WTC11 (cell line): ENCODE measurements at regions not wholly inside any gene's neighbourhood (a gene's known extent, or its start where the extent isn't known, plus 50 kb on each side); places are given as distances from the start of the nearest gene placed in this dataset.

ENCODE experiments used
- ATAC-seq: fragments of 200-7000 bp; cut with Tn5 transposase; 2 replicates; pipeline ENCODE4 v1.10.0; 2021; ENCODE audit warnings: mild to moderate bottlenecking, moderate library complexity
- CTCF ChIA-PET: fragments of 300-600 bp; sonication (Branson Sonifier 250); formaldehyde crosslinking; loops from one replicate; lab custom pipeline; 2021; ENCODE audit warnings: antibody characterized with exemption; lab: Charles Lee
- POLR2A ChIA-PET: fragments of 350-600 bp; sonication (Branson Sonifier 250); formaldehyde crosslinking; loops from one replicate; lab custom pipeline; 2021; ENCODE audit warnings: antibody characterized with exemption; lab: Charles Lee
- DNase-seq: peaks from one replicate; pipeline ENCODE4 v3.0.0; 2021; ENCODE audit warnings: low spot score
- H3K27ac Mint-ChIP-seq: 2 replicates; pipeline ENCODE4 v1.8.0; 2021; ENCODE audit warnings: mixed read lengths
- H3K27me3 Mint-ChIP-seq: 2 replicates; pipeline ENCODE4 v1.8.0; 2021; ENCODE audit warnings: low read depth, mild to moderate bottlenecking, moderate library complexity, mixed read lengths
- H3K36me3 Mint-ChIP-seq: 2 replicates; pipeline ENCODE4 v1.8.0; 2021; ENCODE audit warnings: mixed read lengths
- H3K4me1 Mint-ChIP-seq: 2 replicates; pipeline ENCODE4 v1.8.0; 2022; ENCODE audit warnings: mixed read lengths
- H3K4me3 Mint-ChIP-seq: 2 replicates; pipeline ENCODE4 v1.8.0; 2021; ENCODE audit warnings: mild to moderate bottlenecking, moderate library complexity, mixed read lengths
- H3K9me3 Mint-ChIP-seq: 2 replicates; pipeline ENCODE4 v1.8.0; 2021; ENCODE audit warnings: mixed read lengths
- ATF1 ChIP-seq: sonication (generic); formaldehyde crosslinking; IDR thresholded peaks from 2 replicates; pipeline ENCODE4 v1.8.1; 2023; ENCODE audit warnings: mild to moderate bottlenecking, moderate library complexity, missing genetic modification reagents
- CREB1 ChIP-seq: sonication (generic); formaldehyde crosslinking; IDR thresholded peaks from 2 replicates; pipeline ENCODE4 v1.8.0; 2023; ENCODE audit warnings: mild to moderate bottlenecking, missing genetic modification reagents
- E2F1 ChIP-seq: sonication (generic); formaldehyde crosslinking; IDR thresholded peaks from 2 replicates; pipeline ENCODE4 v1.8.0; 2022; ENCODE audit warnings: mild to moderate bottlenecking, missing genetic modification reagents
- EMX1 ChIP-seq: fragments of 250-450 bp; sonication (Bioruptor Pico); IDR thresholded peaks from 2 replicates; pipeline ENCODE4 v1.8.0; 2021; ENCODE audit warnings: mild to moderate bottlenecking
- FOXJ3 ChIP-seq: sonication (generic); formaldehyde crosslinking; IDR thresholded peaks from 2 replicates; pipeline ENCODE4 v1.9.0; 2021; ENCODE audit warnings: missing genetic modification reagents, mild to moderate bottlenecking, borderline replicate concordance
- GTF2I ChIP-seq: fragments of 250-450 bp; sonication (Bioruptor Pico); conservative IDR thresholded peaks from 2 replicates; pipeline ENCODE4 v1.4.0; 2021; ENCODE audit warnings: mild to moderate bottlenecking
- NFE2L1 ChIP-seq: sonication (generic); formaldehyde crosslinking; IDR thresholded peaks from 2 replicates; pipeline ENCODE4 v1.8.1; 2023; ENCODE audit warnings: missing genetic modification reagents
- NR3C1 ChIP-seq: sonication (generic); formaldehyde crosslinking; conservative IDR thresholded peaks from 2 replicates; pipeline ENCODE4 v1.8.1; 2023; ENCODE audit warnings: low read depth, mild to moderate bottlenecking, missing genetic modification reagents
- OVOL2 ChIP-seq: fragments of 250-450 bp; sonication (Bioruptor Pico); IDR thresholded peaks from 2 replicates; pipeline ENCODE4 v1.9.0; 2021; ENCODE audit warnings: mild to moderate bottlenecking, borderline replicate concordance
- SMAD4 ChIP-seq: sonication (generic); formaldehyde crosslinking; IDR thresholded peaks from 2 replicates; pipeline ENCODE4 v1.8.0; 2022; ENCODE audit warnings: mild to moderate bottlenecking, missing genetic modification reagents
- SOX15 ChIP-seq: fragments of 250-450 bp; sonication (Bioruptor Pico); IDR thresholded peaks from 2 replicates; pipeline ENCODE4 v1.9.0; 2021; ENCODE audit warnings: mild to moderate bottlenecking
- TEAD1 ChIP-seq: sonication (generic); formaldehyde crosslinking; IDR thresholded peaks from 2 replicates; pipeline ENCODE4 v1.8.0; 2022; ENCODE audit warnings: mild to moderate bottlenecking, missing genetic modification reagents
- TP53 ChIP-seq: sonication (generic); formaldehyde crosslinking; IDR thresholded peaks from 2 replicates; pipeline ENCODE4 v1.8.1; 2023; ENCODE audit warnings: mild to moderate bottlenecking, missing genetic modification reagents
- ZBTB21 ChIP-seq: sonication (generic); formaldehyde crosslinking; IDR thresholded peaks from 2 replicates; pipeline ENCODE4 v1.8.1; 2023; ENCODE audit warnings: mild to moderate bottlenecking, missing genetic modification reagents, borderline replicate concordance
- ZNF138 ChIP-seq: sonication (generic); formaldehyde crosslinking; conservative IDR thresholded peaks from 2 replicates; pipeline ENCODE4 v1.8.1; 2022; ENCODE audit warnings: mild to moderate bottlenecking, moderate library complexity, missing genetic modification reagents
- ZNF219 ChIP-seq: sonication (generic); formaldehyde crosslinking; IDR thresholded peaks from 2 replicates; pipeline ENCODE4 v1.8.0; 2023; ENCODE audit warnings: missing genetic modification reagents, mild to moderate bottlenecking, borderline replicate concordance
- ZNF232 ChIP-seq: sonication (generic); formaldehyde crosslinking; IDR thresholded peaks from 2 replicates; pipeline ENCODE4 v1.8.0; 2022; ENCODE audit warnings: mild to moderate bottlenecking, missing genetic modification reagents
- ZNF317 ChIP-seq: sonication (generic); formaldehyde crosslinking; IDR thresholded peaks from 2 replicates; pipeline ENCODE4 v1.8.1; 2023; ENCODE audit warnings: low read depth, mild to moderate bottlenecking, moderate library complexity, missing genetic modification reagents, borderline replicate concordance
- ZNF396 ChIP-seq: fragments of 250-450 bp; sonication (Bioruptor Pico); IDR thresholded peaks from 2 replicates; pipeline ENCODE4 v1.8.0; 2021; ENCODE audit warnings: mild to moderate bottlenecking, moderate library complexity, borderline replicate concordance
- TF ChIP-seq, protein P1 (sequence below): sonication (generic); formaldehyde crosslinking; conservative IDR thresholded peaks from 2 replicates; pipeline ENCODE4 v1.8.1; 2022; ENCODE audit warnings: mild to moderate bottlenecking, missing genetic modification reagents
- TF ChIP-seq, protein P2 (sequence below): sonication (generic); formaldehyde crosslinking; IDR thresholded peaks from 2 replicates; pipeline ENCODE4 v1.8.1; 2022; ENCODE audit warnings: low read depth, missing genetic modification reagents, borderline replicate concordance
- TF ChIP-seq, protein P3 (sequence below): sonication (generic); formaldehyde crosslinking; IDR thresholded peaks from 2 replicates; pipeline ENCODE4 v1.8.0; 2022; ENCODE audit warnings: missing genetic modification reagents
- TF ChIP-seq, protein P4 (sequence below): sonication (generic); formaldehyde crosslinking; IDR thresholded peaks from 2 replicates; pipeline ENCODE4 v1.8.1; 2023; ENCODE audit warnings: mild to moderate bottlenecking, moderate library complexity, missing genetic modification reagents
- TF ChIP-seq, protein P5 (sequence below): fragments of 250-450 bp; sonication (Bioruptor Pico); conservative IDR thresholded peaks from 2 replicates; pipeline ENCODE4 v1.9.0; 2021; ENCODE audit warnings: mild to moderate bottlenecking

DNA sequence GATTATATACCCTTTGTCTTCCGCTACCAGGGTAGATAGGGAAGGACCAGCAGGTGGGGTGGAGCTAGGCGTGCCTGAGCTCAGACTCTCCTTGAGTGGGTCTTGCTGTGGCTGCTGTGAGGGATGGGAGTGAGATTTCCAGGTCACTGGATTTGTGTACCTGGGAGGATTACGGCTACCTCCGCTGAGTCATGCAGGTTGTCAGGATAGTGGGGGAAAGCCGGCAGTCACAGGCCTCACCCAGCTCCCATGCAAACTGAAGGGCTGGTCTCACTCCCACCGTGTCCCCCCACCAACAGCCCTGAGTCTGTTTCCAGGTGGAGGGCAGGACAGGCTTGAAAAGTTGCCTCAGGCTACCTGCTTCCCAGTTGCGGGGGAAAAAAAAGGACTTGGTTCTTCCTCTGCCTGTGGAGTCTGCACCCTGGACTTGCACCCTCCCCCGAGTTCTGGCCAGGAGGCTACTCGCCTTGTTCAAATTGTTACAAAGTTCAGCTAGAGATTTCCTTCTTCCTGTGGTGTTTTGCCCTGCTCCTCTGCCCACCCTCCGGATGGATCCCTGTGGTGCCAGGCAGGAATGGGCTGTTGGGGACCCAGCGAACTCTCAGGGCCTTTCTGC lies 268.3 kb downstream of the VAPA start:
- Mint-ChIP-seq H3K4me3 (no peak overlapping the region), H3K4me1 (peaks cover 11% of the 10 kb centered on the region), H3K36me3 (no peaks in the 10 kb centered on the region), H3K9me3 (no peaks in the 10 kb centered on the region), H3K27ac (peak overlapping the region; percentile 11; the same call in 1 of the 2 replicates), H3K27me3 (no peaks in the 10 kb centered on the region; the same call in 1 of the 2 replicates)
- ATAC-seq (peak; percentile 30; the same call in 1 of the 2 replicates), DNase-seq (no peak)
- TF ChIP-seq ATF1 (CRISPR knock-in tag) (no peak), NR3C1 (CRISPR knock-in tag) (no peak), E2F1 (no peak), EMX1 (CRISPR knock-in tag) (no peak), ZNF232 (CRISPR knock-in tag) (no peak), NFE2L1 (no peak), SOX15 (CRISPR knock-in tag) (no peak), TEAD1 (no peak), ZBTB21 (CRISPR knock-in tag) (no peak), CREB1 (no peak), FOXJ3 (CRISPR knock-in tag) (no peak), ZNF396 (CRISPR knock-in tag) (no peak), GTF2I (CRISPR knock-in tag) (no peak), TP53 (CRISPR knock-in tag) (no peak)
- TF ChIP-seq, protein P1, sequence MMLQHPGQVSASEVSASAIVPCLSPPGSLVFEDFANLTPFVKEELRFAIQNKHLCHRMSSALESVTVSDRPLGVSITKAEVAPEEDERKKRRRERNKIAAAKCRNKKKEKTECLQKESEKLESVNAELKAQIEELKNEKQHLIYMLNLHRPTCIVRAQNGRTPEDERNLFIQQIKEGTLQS (CRISPR knock-in tag) = no peak
- TF ChIP-seq, protein P2, sequence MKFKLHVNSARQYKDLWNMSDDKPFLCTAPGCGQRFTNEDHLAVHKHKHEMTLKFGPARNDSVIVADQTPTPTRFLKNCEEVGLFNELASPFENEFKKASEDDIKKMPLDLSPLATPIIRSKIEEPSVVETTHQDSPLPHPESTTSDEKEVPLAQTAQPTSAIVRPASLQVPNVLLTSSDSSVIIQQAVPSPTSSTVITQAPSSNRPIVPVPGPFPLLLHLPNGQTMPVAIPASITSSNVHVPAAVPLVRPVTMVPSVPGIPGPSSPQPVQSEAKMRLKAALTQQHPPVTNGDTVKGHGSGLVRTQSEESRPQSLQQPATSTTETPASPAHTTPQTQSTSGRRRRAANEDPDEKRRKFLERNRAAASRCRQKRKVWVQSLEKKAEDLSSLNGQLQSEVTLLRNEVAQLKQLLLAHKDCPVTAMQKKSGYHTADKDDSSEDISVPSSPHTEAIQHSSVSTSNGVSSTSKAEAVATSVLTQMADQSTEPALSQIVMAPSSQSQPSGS (CRISPR knock-in tag) = no peak
- TF ChIP-seq, protein P3, sequence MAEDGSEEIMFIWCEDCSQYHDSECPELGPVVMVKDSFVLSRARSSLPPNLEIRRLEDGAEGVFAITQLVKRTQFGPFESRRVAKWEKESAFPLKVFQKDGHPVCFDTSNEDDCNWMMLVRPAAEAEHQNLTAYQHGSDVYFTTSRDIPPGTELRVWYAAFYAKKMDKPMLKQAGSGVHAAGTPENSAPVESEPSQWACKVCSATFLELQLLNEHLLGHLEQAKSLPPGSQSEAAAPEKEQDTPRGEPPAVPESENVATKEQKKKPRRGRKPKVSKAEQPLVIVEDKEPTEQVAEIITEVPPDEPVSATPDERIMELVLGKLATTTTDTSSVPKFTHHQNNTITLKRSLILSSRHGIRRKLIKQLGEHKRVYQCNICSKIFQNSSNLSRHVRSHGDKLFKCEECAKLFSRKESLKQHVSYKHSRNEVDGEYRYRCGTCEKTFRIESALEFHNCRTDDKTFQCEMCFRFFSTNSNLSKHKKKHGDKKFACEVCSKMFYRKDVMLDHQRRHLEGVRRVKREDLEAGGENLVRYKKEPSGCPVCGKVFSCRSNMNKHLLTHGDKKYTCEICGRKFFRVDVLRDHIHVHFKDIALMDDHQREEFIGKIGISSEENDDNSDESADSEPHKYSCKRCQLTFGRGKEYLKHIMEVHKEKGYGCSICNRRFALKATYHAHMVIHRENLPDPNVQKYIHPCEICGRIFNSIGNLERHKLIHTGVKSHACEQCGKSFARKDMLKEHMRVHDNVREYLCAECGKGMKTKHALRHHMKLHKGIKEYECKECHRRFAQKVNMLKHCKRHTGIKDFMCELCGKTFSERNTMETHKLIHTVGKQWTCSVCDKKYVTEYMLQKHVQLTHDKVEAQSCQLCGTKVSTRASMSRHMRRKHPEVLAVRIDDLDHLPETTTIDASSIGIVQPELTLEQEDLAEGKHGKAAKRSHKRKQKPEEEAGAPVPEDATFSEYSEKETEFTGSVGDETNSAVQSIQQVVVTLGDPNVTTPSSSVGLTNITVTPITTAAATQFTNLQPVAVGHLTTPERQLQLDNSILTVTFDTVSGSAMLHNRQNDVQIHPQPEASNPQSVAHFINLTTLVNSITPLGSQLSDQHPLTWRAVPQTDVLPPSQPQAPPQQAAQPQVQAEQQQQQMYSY = no peak
- TF ChIP-seq, protein P4, sequence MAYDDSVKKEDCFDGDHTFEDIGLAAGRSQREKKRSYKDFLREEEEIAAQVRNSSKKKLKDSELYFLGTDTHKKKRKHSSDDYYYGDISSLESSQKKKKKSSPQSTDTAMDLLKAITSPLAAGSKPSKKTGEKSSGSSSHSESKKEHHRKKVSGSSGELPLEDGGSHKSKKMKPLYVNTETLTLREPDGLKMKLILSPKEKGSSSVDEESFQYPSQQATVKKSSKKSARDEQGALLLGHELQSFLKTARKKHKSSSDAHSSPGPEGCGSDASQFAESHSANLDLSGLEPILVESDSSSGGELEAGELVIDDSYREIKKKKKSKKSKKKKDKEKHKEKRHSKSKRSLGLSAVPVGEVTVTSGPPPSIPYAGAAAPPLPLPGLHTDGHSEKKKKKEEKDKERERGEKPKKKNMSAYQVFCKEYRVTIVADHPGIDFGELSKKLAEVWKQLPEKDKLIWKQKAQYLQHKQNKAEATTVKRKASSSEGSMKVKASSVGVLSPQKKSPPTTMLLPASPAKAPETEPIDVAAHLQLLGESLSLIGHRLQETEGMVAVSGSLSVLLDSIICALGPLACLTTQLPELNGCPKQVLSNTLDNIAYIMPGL (CRISPR knock-in tag) = no peak
- ChIA-PET POLR2A (no interaction called here), CTCF (no interaction called here)

GRCh38 chr18:10184776-10185175 lies 269.7 kb upstream of the APCDD1 start:
- ChIA-PET POLR2A (interaction anchor here (0.7 kb wide), 1 partner anchor 16 kb away, joined by 4 read pairs; no protein-coding TSS in a partner anchor), CTCF (no interaction called here)
- ATAC-seq = no peak
- no peak for DNase-seq
- H3K4me1 Mint-ChIP-seq = peaks cover 11% of the 10 kb centered on the region
- H3K9me3 Mint-ChIP-seq = no peaks in the 10 kb centered on the region
- no peak overlapping the region for H3K27ac Mint-ChIP-seq
- H3K27me3 Mint-ChIP-seq = no peaks in the 10 kb centered on the region
- H3K36me3 Mint-ChIP-seq = no peaks in the 10 kb centered on the region
- no peak overlapping the region for H3K4me3 Mint-ChIP-seq
- TF ChIP-seq ZNF317 (no peak), ZNF138 (CRISPR knock-in tag) (no peak), OVOL2 (no peak), ZNF219 (CRISPR knock-in tag) (no peak), SMAD4 (CRISPR knock-in tag) (no peak), FOXJ3 (CRISPR knock-in tag) (no peak)
- TF ChIP-seq, protein P5, sequence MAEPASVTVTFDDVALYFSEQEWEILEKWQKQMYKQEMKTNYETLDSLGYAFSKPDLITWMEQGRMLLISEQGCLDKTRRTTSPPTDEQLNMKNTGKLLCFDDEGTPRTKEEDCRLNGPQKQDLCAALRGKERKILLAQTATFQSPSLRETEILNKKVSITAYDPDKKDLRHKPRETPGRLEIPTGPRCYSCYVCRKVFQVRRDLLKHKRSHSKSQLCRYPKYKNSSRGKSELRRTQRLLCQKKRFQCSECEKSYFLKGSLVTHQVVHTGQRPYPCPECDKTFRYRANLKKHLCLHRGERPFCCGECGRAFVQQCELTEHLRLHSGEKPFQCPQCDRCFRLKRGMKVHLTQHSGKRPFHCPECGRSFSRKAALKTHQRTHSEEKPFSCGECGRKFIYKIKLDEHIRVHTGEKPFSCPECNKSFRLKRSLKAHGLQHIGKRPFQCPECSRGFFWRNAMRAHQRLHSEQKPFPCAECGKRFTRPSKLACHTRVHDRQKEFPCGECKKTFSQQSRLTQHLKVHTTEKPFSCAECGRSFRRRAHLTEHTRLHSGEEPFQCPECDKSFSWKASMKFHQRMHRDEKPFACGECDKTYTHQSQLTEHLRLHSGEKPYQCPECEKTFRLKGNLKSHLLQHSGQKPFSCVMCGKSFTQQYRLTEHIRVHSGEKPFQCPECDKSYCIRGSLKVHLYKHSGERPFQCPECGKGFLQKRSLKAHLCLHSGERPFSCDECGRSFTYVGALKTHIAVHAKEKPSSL (CRISPR knock-in tag) = no peak
